RWPE1 (cell line): ENCODE measurements at regions not wholly inside any gene's neighbourhood (a gene's known extent, or its start where the extent isn't known, plus 50 kb on each side); places are given as distances from the start of the nearest gene placed in this dataset.

Experiments used
- CTCF ChIA-PET: fragments of 350-600 bp; sonication (Branson Sonifier 250); formaldehyde crosslinking; extraction: SDS; loops from one replicate; lab custom pipeline; 2021; lab: Yijun Ruan, JAX
- POLR2A ChIA-PET: fragments of 400-600 bp; formaldehyde crosslinking; extraction: SDS; loops from one replicate; lab custom pipeline; 2020; ENCODE audit warnings: antibody characterized with exemption; ENCODE audit not compliant: low non-redundant PET; lab: Yijun Ruan, JAX
- DNase-seq: peaks from one replicate; pipeline ENCODE4 v3.0.0; 2012; ENCODE audit warnings: low spot score
- H3K27ac ChIP-seq: fragments of 450-650 bp; 2 replicates; pipeline ENCODE4 v1.5.1; 2017
- CTCF ChIP-seq: fragments of 450-650 bp; conservative IDR thresholded peaks from 2 replicates; pipeline ENCODE4 v1.5.1; 2017; ENCODE audit warnings: low read depth, mild to moderate bottlenecking

DNA sequence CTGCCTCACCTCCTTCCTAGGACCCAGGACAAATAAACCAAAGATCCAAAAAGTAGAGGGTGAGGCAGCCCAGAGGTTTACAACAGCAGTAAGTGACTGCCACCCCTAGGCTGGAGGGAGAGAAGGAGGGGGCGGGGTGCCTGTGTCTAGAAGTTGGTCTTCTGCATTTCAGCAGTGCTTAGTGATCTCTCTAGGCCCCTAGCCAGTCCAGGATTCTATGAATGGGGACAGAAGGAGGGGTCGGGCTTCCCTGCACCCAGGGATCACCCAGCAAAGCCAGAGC, 62.8 kb upstream of the KDM7A start:
- DNase-seq, result no peak
- H3K27ac ChIP-seq, result no peak overlapping the region
- TF ChIP-seq CTCF, result no peak
- CTCF ChIA-PET, result no interaction called here
- POLR2A ChIA-PET, result no interaction called here

DNA sequence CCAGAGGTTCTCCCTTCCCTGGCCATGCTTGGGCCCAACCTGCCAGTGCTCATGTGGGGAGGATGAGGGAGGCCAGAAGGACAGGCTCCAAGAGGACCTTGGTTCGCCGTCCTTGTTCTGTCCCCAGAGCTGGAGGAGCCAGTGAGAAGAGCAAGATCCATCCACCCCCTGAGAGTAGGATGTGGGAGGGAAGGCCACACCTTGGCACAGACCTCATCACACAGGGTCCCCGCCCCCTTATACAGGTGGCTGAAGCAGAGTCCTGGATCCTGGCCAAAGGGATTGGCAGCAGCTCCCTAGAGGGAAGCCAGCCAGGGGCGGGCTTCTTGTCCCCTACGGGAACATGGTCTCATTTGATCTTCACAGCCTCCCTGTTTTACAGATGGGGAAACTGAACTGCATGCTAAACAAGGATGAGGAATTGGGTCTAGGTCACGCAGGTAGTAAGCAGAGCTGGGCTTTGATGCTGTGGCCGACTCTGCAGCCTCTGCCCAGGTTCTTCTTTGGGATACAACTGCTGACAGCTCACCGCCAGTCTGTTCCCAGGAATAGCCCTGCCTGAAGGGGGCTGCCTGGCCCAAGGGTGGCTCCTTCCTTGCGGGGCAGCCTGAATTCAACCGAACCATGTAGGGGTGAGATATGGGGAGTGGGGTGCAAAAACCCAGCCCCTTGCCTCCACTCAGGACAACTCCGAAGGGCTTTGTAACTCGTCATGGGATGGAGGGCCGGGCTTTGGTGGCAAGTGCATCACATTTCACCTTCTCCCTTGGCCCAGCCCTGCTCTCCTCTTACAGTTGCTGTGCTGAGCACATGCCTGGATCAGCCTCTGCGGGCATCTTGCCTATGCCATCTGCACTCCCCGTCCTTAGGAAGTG, 62.2 kb upstream of the KDM7A start:
- ChIA-PET CTCF (no interaction called here), POLR2A (no interaction called here)
- H3K27ac ChIP-seq, result no peak overlapping the region
- no peak for TF ChIP-seq CTCF
- no peak for DNase-seq

DNA sequence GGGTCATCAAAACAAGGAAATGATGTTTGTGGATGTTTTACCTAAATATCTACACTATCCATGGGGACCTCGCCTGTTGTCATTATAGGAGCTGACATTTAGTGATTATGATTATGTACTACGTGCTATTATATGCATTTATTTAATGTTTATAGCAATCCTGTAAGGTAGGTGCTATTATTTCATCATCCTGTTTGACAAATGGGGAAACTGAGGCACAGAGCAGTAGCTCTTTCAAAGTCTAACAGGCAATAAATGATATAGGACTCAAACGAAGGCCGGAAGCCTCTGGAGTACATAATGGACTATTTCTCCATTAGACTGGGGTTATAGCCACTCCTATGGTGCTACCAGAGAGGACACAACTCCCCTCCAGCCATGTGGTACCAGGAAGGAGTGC, 60.6 kb upstream of the KDM7A start:
- CTCF ChIA-PET, result no interaction called here
- no peak overlapping the region for H3K27ac ChIP-seq
- no peak for DNase-seq
- TF ChIP-seq CTCF, result no peak
- POLR2A ChIA-PET, result no interaction called here

DNA sequence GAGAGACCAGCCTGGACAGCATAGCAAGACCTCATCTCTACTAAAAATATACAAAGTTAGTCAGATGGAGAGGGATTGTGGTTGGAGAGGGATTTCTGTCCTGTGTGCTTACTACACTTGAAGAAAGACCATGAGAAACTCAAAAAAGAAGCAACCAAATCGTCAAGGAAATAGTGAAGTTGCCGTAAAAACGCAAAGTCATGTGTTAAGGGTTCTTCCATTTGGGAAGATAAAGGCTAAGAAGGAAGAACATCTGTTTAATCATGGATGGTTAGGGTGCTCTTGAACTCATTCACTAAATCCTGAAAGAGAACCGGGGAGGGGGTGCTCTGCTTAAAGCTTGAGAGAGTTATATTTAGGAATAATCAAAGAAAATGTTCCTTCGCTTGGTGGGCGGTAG, 59.8 kb upstream of the KDM7A start:
- ChIA-PET POLR2A (no interaction called here), CTCF (no interaction called here)
- H3K27ac ChIP-seq, result no peak overlapping the region
- TF ChIP-seq CTCF, result no peak
- no peak for DNase-seq

- no peak overlapping the region for H3K27ac ChIP-seq
- POLR2A ChIA-PET, result no interaction called here
- CTCF ChIA-PET, result interaction anchor here (0.8 kb wide), 1 partner anchor 51 kb away, joined by 3 read pairs; no protein-coding TSS in a partner anchor
- TF ChIP-seq CTCF, result no peak
- no peak for DNase-seq
Measured at GRCh38 chr7:140235114-140235513, 58.3 kb upstream of the KDM7A start.

DNA sequence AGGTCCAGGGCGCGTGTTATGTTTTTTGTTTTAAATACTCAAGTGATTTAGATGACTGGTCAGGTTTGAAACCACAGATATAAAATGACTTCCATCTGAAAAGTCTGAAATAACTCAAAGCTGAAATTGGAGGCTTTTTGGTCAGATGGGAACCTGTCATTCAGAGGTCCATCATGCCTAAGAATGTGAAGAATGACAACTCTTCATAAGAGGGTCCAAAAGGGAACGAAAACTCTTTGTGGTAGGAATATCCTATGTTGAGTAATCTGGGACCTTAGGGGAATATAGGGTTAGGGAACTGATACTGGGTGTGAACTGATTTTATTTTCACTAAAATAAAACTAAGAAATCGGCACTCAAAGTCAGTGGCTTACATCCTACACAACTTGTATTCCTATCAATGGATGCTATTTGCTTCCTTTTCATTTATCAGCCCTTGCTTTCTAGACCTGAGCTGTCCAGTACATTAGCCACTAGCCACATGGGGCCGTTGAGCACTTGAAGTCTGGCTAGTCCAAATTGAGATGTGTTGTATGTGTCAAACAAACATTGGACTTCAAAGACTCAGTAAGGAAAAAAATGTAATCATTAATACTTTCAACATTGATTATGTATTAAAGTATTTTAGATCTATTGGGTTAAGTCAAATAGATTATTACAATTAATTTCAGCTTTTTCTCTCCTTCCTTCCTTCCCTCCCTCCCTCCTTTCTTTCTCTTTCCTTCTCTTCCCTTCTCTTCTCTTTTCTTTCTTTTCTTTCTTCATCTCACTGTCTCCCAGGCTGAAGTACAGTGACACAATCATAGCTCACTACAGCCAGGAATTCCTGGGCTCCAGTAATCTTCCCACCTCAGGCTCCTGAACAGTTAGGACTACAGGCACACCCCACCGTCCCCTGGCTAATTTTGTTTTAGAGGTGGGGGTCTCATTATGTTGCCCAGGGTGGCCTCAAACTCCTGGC, 56.5 kb upstream of the KDM7A start:
- no peak for DNase-seq
- H3K27ac ChIP-seq, result no peak overlapping the region
- CTCF ChIA-PET, result no interaction called here
- no peak for TF ChIP-seq CTCF
- POLR2A ChIA-PET, result no interaction called here
